Endothelial cell of umbilical vein (primary cell): ENCODE measurements at regions not wholly inside any gene's neighbourhood (a gene's known extent, or its start where the extent isn't known, plus 50 kb on each side); places are given as distances from the start of the nearest gene placed in this dataset.

Experiments
- EZH2 ChIP-seq: IDR thresholded peaks from 2 replicates; pipeline ENCODE4 v1.6.1; 2012; ENCODE audit warnings: borderline replicate concordance, low read depth, mild to moderate bottlenecking, moderate library complexity, low read length, inconsistent platforms; ENCODE audit not compliant: severe bottlenecking
- MYC ChIP-seq: IDR thresholded peaks from one replicate; pipeline ENCODE4 v1.6.1; 2011; ENCODE audit warnings: mild to moderate bottlenecking, low read depth, low read length
- POLR2A ChIP-seq: IDR thresholded peaks from 2 replicates; pipeline ENCODE4 v1.6.1; 2012; ENCODE audit warnings: low read depth, mild to moderate bottlenecking, control low read depth, low read length
- POLR2AphosphoS5 ChIP-seq: IDR thresholded peaks from 2 replicates; pipeline ENCODE4 v1.6.1; 2012; ENCODE audit warnings: low read depth, mild to moderate bottlenecking, control low read depth, low read length, moderate library complexity; ENCODE audit not compliant: insufficient read depth
- TF ChIP-seq, protein P1 (sequence below), 2 donors: IDR thresholded peaks; 1 replicate in 1 of 2; 2 replicates in 1 of 2; pipeline ENCODE4 v1.5.1; 2011; ENCODE audit warnings: low read length in 2 of 2, mild to moderate bottlenecking in 2 of 2, moderate library complexity in 2 of 2, control low read depth in 1 of 2, inconsistent platforms in 1 of 2, low read depth in 1 of 2; ENCODE audit not compliant: insufficient read depth in 1 of 2; ENCODE audit errors: extremely low read depth in 1 of 2

DNA sequence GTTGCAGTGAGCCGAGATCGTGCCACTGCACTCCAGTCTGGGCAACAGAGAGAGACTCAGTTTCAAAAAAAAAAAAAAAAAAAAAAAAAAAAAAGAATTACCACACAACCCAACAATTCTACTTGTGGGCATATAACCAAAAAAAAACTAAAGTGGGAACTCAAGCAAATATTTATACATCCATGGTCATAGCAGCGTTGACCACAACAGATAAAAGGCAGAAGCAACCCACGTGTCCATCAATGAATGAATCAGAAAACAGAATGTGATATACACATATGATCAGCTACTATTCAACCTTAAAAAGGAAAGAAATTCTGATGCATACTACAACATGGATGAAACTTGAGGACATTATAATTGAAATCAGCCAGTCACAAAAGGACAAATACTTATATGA, 179.3 kb upstream of the NEBL start:
- TF ChIP-seq, protein P1, sequence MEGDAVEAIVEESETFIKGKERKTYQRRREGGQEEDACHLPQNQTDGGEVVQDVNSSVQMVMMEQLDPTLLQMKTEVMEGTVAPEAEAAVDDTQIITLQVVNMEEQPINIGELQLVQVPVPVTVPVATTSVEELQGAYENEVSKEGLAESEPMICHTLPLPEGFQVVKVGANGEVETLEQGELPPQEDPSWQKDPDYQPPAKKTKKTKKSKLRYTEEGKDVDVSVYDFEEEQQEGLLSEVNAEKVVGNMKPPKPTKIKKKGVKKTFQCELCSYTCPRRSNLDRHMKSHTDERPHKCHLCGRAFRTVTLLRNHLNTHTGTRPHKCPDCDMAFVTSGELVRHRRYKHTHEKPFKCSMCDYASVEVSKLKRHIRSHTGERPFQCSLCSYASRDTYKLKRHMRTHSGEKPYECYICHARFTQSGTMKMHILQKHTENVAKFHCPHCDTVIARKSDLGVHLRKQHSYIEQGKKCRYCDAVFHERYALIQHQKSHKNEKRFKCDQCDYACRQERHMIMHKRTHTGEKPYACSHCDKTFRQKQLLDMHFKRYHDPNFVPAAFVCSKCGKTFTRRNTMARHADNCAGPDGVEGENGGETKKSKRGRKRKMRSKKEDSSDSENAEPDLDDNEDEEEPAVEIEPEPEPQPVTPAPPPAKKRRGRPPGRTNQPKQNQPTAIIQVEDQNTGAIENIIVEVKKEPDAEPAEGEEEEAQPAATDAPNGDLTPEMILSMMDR (IDR thresholded peaks at IDR 0.05; ENCODE audit: extremely low read depth in 1 of 2, insufficient read depth in 1 of 2, low read depth in 1 of 2, low read length in 2 of 2), result no peak
- TF ChIP-seq EZH2 (no peak), MYC (no peak), POLR2A (no peak), POLR2AphosphoS5 (no peak)
